HG02571 (cell line): ENCODE measurements at regions not wholly inside any gene's neighbourhood (a gene's known extent, or its start where the extent isn't known, plus 50 kb on each side); places are given as distances from the start of the nearest gene placed in this dataset.
"Not testable (repeated sequence)": the region's sequence is repeated elsewhere in the genome, so short reads cannot be mapped to it uniquely, and the experiment has no call there.

Experiments
- ATAC-seq: cut with Tn5 transposase; IDR thresholded peaks from one replicate; pipeline ENCODE4 v1.9.1; 2021; ENCODE audit warnings: mild to moderate bottlenecking, moderate library complexity; ENCODE audit not compliant: unreplicated experiment

- no peak for ATAC-seq
These were observed 122.1 kb upstream of the RMDN2 start for GRCh38 chr2:37802899-37803379.

DNA sequence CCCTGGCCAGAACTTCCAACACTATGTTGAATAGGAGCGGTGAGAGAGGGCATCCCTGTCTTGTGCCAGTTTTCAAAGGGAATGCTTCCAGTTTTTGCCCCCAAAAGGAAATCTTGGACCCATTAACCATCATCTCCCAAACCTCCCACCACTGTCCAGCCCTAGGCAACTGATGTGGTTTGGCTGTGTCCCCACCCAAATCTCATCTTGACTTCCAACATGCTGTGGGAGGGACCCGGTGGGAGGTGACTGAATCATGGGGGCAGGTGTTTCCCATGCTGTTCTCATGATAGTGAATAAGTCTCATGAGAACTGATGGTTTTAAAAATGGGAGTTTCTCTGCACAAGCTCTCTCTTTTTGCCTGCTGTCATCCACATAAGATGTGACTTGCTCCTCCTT is 119.1 kb upstream of the RMDN2 start:
- not testable (repeated sequence) for ATAC-seq

GRCh38 chr2:37809525-37809924 is 115.6 kb upstream of the RMDN2 start:
- ATAC-seq = no peak

GRCh38 chr2:37809931-37810570 is 115.0 kb upstream of the RMDN2 start:
- no peak for ATAC-seq

- no peak for ATAC-seq
These were observed 112.7 kb upstream of the RMDN2 start for GRCh38 chr2:37812414-37812813.

DNA sequence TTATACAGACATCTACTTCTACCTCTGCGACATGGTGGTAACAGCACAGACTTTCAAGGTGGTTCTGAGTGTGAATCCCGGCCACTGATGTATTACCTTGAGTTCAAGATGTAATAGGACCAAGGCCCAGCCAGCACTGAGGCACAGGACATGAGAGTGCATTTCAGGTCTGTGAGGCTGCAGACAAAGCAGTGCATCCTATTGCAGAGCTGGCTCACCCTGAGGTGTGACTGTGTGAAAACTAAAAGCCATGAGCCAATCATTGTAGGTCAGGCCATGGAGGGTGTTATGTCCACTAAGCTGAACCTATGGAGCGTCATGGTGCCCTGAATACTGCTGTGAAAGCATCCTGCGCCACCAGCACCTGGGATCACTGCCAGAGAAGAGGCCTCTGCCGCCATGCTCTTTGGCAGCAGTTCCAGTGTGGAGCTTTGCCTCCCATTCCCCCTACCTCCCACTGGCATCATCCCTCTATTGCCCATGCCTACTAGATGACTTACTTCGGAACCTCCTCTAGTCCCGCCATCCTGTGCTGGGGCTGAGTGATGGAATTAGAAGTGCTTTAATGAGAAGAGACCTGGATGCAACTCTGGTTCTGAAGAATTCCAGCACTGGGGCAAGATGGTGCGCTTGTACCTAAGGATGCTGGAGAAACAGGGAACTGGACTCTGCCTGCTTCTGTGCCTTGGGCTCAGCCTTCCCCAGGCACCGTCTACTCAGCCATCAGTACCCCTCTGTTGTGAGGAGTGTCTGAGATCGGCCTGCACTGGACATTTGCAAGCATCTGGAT is 112.0 kb upstream of the RMDN2 start:
- ATAC-seq = no peak

- ATAC-seq = no peak
These were observed 109.1 kb upstream of the RMDN2 start for GRCh38 chr2:37816036-37816435.

GRCh38 chr2:37816686-37817085 is 108.4 kb upstream of the RMDN2 start:
- no peak for ATAC-seq

DNA sequence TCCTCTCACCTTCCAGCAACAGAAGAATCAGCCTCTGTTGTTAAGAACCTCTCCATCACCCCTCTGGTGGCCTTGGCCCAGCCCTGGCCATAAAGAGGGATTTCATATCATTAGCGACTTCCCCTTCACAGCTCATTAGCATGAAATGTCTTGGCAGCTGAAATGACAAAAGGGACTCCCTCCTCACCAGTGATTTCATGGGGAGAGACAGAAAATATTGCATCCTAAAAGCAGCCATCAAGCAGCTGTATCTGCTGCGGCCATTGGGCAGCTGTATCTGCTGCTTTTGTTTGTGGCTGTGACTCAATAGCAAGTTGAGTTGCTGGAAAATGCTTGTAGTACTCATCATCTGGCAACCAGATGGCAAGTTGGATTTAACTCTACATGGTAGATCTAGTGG is 105.9 kb upstream of the RMDN2 start:
- ATAC-seq = no peak

- no peak for ATAC-seq
These were observed 104.6 kb upstream of the RMDN2 start for GRCh38 chr2:37820471-37820986.

DNA sequence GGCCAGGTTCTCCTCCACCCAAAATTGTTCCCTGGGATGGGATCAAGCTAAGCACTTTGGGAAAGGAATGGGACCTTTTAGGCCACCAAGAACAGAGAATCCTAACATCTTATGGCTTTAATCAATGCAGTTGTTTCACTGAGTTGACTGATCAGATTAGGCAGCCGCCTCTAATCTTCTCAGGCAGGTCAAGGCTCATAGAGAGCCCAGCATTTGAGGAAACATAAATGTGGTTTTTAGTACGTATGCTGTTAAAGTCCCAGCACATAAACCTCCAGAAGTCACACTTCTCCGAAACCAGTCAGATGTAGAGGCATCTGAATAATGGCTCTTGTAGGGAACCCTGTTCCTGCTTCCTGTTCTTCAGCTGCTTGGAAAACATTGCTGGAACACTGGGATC is 99.5 kb upstream of the RMDN2 start:
- ATAC-seq = no peak

- no peak for ATAC-seq
These were observed 98.5 kb upstream of the RMDN2 start for GRCh38 chr2:37826611-37827010.

DNA sequence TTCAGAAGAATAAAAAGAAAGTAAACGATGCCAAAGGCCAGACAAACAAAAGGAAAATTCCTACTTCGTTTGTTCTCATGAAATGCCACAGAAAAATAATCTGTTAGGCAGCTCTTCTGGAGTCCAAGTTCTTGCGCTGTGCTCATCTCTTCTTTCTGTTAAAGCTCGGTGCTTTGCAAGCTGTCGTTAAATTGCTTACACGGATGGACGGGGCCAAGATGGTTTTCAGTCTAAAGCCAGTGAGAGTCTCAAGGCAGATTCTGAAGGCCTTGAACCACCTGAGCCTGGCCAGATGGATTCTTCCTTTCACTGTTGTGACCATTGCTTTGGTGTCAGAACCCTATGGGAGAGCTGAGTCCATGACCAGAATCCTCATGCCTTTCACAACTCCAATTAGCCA is 97.6 kb upstream of the RMDN2 start:
- no peak for ATAC-seq

GRCh38 chr2:37827911-37828511 is 97.1 kb upstream of the RMDN2 start:
- ATAC-seq = no peak

- no peak for ATAC-seq
These were observed 95.9 kb upstream of the RMDN2 start for GRCh38 chr2:37829202-37829601.

DNA sequence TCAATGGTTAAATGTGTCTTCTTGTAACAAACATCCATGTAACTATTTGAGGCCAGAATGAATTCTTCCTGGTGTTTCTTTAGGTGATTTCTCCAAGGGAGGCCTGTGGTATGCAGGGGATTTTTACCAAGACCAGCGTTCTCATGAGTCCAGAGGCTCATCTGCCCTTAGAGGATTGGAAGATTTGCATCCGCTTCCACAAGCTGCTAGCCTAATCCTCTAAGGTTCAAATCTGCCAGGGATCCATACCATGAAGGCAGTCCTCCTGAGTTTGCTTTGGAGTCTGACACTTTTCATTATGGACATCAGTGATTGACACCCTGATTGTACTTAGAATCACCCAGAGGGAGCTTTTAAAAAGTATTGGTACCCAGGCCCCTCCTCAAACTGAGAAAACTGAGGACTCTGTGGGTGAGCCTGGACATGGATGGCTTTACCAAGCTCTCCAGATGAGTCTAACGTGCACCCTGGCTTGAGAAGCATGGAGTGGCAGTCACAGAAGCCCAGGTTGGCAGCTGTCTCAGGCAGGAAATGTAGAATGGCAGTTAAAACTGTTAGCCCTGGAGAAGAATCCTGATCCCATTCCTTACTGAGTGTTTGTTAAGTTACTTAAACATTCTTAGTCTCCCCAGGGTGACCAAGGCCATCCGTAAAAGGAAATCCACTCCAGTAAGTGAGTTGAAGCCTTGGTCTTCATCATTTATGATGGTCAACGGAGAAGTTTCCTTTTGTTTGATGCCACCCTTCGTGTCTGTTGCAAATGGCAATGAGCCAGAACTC is 95.3 kb upstream of the RMDN2 start:
- ATAC-seq = no peak

GRCh38 chr2:37830636-37831035 is 94.5 kb upstream of the RMDN2 start:
- ATAC-seq = no peak

DNA sequence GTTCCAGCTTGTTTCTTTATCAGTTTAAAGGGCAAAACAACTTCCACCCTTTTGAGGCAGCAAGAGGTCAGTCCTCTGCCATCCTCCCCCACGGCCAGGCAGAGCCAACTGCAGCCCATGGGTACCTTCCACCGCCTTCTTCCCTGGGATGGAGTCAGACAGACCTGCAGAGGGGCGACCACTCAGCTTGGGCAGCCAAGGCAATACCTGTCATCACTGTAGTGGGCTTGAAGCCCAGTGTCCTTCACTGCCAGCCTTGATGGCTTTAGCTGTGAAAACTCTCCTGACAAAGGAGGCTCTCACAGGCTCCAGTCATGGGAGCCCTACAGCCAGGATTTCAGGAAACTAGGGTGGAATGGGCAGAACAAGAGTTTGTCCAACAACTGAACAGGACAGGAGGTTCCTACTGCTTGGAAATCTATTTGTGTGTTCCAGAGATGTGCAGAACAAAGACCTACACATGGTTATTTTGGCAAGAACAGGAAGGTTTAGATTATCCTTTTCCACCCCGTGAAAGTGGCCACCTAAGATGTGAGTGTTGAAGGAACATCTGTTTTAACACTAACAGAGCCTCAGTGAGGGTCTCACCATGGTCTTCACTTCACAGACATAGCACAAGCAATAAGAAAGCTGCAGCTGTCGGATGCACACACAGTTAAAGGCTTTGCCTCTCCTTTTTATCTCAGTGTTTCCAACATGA is 93.9 kb upstream of the RMDN2 start:
- ATAC-seq = no peak

GRCh38 chr2:37832590-37833197 is 92.4 kb upstream of the RMDN2 start:
- ATAC-seq = peak; percentile 47

DNA sequence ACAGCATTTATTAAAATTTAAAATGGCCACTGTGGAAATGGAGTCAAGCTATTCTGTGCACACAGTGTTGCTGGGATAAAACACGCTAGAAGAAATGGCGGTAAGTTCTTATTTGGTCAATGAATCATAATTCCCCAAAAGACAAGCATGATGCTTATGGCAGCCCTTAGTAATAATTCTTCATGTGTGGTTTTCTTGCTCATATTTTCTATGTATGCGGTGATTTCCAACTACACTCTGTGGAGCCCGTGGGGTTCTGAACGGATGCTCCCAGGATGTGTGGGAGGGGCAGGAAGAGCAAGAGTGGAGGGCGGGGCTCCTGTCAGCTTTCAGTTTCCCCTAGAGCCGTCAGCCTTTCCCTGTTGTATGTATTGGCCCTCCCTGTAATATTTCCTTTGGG is 91.7 kb upstream of the RMDN2 start:
- ATAC-seq = no peak
